BLaER1 (cell line): ENCODE measurements at regions not wholly inside any gene's neighbourhood (a gene's known extent, or its start where the extent isn't known, plus 50 kb on each side); places are given as distances from the start of the nearest gene placed in this dataset.
A peak's percentile ranks its signal among the peaks of the same experiment; 100 is the strongest.

Source experiments
- H3K27ac ChIP-seq: shearing (Covaris generic); formaldehyde crosslinking; 2 replicates; pipeline ENCODE4 v1.8.1; 2022
- H3K27me3 ChIP-seq: shearing (Covaris generic); formaldehyde crosslinking; 2 replicates; pipeline ENCODE4 v1.8.1; 2022
- H3K36me3 ChIP-seq: shearing (Covaris generic); formaldehyde crosslinking; 2 replicates; pipeline ENCODE4 v1.8.1; 2022
- H3K4me1 ChIP-seq: shearing (Covaris generic); formaldehyde crosslinking; 2 replicates; pipeline ENCODE4 v1.8.1; 2022
- H3K4me2 ChIP-seq: shearing (Covaris generic); formaldehyde crosslinking; 2 replicates; pipeline ENCODE4 v1.8.1; 2022
- H3K4me3 ChIP-seq: shearing (Covaris generic); formaldehyde crosslinking; 2 replicates; pipeline ENCODE4 v1.8.1; 2022
- H3K9ac ChIP-seq: shearing (Covaris generic); formaldehyde crosslinking; 2 replicates; pipeline ENCODE4 v1.8.1; 2022
- H3K9me3 ChIP-seq: shearing (Covaris generic); formaldehyde crosslinking; 2 replicates; pipeline ENCODE4 v1.8.1; 2022
- H4K20me1 ChIP-seq: shearing (Covaris generic); formaldehyde crosslinking; 2 replicates; pipeline ENCODE4 v1.8.1; 2022
- Cebpa-rat ChIP-seq: shearing (Covaris generic); IDR thresholded peaks from 2 replicates; pipeline ENCODE4 v1.8.1; 2022

DNA sequence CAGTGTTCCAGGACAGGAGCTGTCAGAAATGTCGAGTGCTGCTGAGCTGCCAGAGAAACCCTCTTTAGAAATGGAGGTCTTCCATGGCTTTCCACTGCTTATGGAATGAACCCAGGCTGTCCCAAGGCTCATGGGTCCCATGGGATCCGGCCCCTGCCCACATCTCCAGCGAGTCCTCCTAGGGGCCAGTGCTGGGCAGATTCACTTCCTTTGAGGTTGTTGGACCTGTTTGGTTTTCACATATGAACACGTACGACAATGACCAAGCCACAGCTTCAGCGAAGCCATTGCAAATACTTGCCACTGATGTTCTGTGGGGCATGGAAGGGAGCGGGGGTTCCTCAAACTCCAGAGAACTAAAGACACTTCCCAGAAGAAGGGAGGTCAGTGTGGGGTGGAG is 483.3 kb downstream of the TBC1D22A start:
- no peak for TF ChIP-seq Cebpa-rat
- no peak overlapping the region for H3K4me3 ChIP-seq
- peaks cover 5% of the 10 kb centered on the region for H3K9me3 ChIP-seq
- H3K9ac ChIP-seq, result no peak overlapping the region
- H3K4me1 ChIP-seq, result peaks cover 9% of the 10 kb centered on the region; the same call in 1 of the 2 replicates
- no peak overlapping the region for H3K4me2 ChIP-seq
- H3K36me3 ChIP-seq, result no peaks in the 10 kb centered on the region
- no peaks in the 10 kb centered on the region for H3K27me3 ChIP-seq
- no peak overlapping the region for H3K27ac ChIP-seq
- no peaks in the 10 kb centered on the region for H4K20me1 ChIP-seq

DNA sequence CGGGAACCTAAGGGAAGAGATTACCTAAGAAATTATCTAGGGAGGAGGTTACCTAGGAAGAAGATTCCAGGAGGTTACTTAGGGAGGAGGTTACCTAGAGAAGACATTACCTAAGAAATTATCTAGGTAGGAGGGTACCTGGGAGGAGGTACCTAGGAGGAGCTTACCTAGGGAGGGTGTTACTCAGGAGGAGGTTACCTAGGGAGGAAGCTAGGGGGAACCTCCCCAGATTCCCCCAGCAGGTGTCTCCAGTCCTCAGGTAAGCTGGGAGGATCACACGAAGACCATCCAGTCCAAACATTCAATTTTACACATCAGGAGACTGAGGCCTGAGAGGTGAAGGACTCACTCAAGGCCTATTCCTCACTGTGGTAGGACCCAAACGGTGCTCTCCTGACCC is 482.8 kb downstream of the TBC1D22A start:
- no peaks in the 10 kb centered on the region for H3K36me3 ChIP-seq
- H3K9ac ChIP-seq, result no peak overlapping the region
- no peak overlapping the region for H3K27ac ChIP-seq
- H3K4me3 ChIP-seq, result no peak overlapping the region
- no peak overlapping the region for H3K4me2 ChIP-seq
- peaks cover 5% of the 10 kb centered on the region for H3K9me3 ChIP-seq
- H3K27me3 ChIP-seq, result no peaks in the 10 kb centered on the region
- peaks cover 6% of the 10 kb centered on the region for H3K4me1 ChIP-seq
- H4K20me1 ChIP-seq, result no peaks in the 10 kb centered on the region
- no peak for TF ChIP-seq Cebpa-rat

- H3K36me3 ChIP-seq, result no peaks in the 10 kb centered on the region
- peaks cover 10% of the 10 kb centered on the region for H3K4me1 ChIP-seq
- H3K9me3 ChIP-seq, result peaks cover 8% of the 10 kb centered on the region
- TF ChIP-seq Cebpa-rat, result no peak
- no peaks in the 10 kb centered on the region for H4K20me1 ChIP-seq
- no peaks in the 10 kb centered on the region for H3K27me3 ChIP-seq
- no peak overlapping the region for H3K9ac ChIP-seq
- H3K4me2 ChIP-seq, result peak overlapping the region; percentile 66
- H3K27ac ChIP-seq, result no peak overlapping the region
- no peak overlapping the region for H3K4me3 ChIP-seq
Measured at GRCh38 chr22:47240116-47240515, 477.7 kb downstream of the TBC1D22A start.

- TF ChIP-seq Cebpa-rat, result no peak
Measured at GRCh38 chr22:47239474-47239860, 477.0 kb downstream of the TBC1D22A start.

GRCh38 chr22:47238690-47239473 is 476.4 kb downstream of the TBC1D22A start:
- TF ChIP-seq Cebpa-rat, result no peak
- H3K4me1 ChIP-seq, result peaks cover 10% of the 10 kb centered on the region
- no peaks in the 10 kb centered on the region for H4K20me1 ChIP-seq
- peaks cover 20% of the 10 kb centered on the region for H3K9me3 ChIP-seq
- H3K4me2 ChIP-seq, result no peak overlapping the region
- no peak overlapping the region for H3K4me3 ChIP-seq
- H3K9ac ChIP-seq, result no peak overlapping the region
- 0 out of 2 replicates have a peak, but pooled peaks cover under 1% of the 10 kb centered on the region for H3K36me3 ChIP-seq
- H3K27me3 ChIP-seq, result no peaks in the 10 kb centered on the region
- no peak overlapping the region for H3K27ac ChIP-seq

More at GRCh38 chr22:47239474-47239860, 477.0 kb downstream of the TBC1D22A start:
- Histone ChIP-seq H3K9me3 (peaks cover 14% of the 10 kb centered on the region), H3K27me3 (no peaks in the 10 kb centered on the region), H3K9ac (no peak overlapping the region), H4K20me1 (no peaks in the 10 kb centered on the region), H3K4me2 (peak overlapping the region; percentile 66; the same call in 1 of the 2 replicates), H3K27ac (no peak overlapping the region), H3K36me3 (no peaks in the 10 kb centered on the region), H3K4me3 (no peak overlapping the region), H3K4me1 (peaks cover 10% of the 10 kb centered on the region)

DNA sequence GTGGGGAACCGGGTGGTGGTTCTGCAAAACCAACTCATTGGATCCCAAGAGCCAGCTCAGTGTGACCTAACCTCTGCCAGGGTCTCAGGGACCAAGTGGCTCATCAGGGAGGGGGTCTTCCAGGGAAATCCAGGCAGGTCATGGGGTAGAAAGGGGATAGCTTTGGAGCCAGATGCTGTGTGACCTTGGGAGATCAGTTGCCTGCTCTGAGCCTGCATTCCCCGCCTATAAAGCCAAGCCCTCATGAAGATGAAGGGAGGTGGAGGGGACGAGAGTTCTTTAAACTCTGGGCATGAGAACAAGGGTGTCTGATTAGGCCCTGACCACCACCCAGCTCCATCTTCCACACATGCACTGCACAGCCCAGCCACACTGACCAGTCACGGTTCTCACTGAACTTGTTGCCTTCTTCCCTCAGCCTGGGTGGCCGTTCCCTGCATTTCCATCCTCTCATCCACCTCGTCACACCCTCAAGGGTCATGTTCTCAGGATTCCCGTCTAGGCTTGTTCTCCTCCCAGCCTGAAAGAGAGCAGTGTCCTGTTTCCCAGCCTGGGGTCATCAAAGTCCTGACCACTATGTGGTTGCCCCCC is 475.5 kb downstream of the TBC1D22A start:
- H3K27ac ChIP-seq, result no peak overlapping the region
- H3K27me3 ChIP-seq, result no peaks in the 10 kb centered on the region
- H3K9me3 ChIP-seq, result peaks cover 25% of the 10 kb centered on the region
- H4K20me1 ChIP-seq, result no peaks in the 10 kb centered on the region
- H3K4me3 ChIP-seq, result no peak overlapping the region
- peaks cover 10% of the 10 kb centered on the region for H3K4me1 ChIP-seq
- 0 out of 2 replicates have a peak, but pooled peaks cover 3% of the 10 kb centered on the region for H3K36me3 ChIP-seq
- H3K4me2 ChIP-seq, result no peak overlapping the region
- no peak overlapping the region for H3K9ac ChIP-seq
- TF ChIP-seq Cebpa-rat, result no peak

DNA sequence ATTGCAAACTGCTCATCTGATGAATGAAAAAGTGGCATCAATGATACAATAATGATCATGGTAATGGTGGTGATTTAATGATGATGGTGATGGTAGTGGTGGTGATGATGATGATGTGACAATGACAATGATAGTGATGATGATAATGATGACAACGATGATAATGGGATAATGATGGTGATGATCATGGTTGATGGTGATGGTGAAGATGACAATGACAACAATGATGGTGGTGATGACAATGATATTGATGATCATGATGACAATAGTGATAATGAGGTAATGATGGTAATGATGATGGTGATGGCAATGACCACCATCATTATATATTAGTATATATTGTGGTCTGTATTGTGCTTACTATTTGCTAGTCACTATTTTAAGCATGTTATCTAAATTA is 474.3 kb downstream of the TBC1D22A start:
- Histone ChIP-seq H3K27ac (no peak overlapping the region), H3K4me2 (no peak overlapping the region), H3K4me3 (no peak overlapping the region), H3K9ac (no peak overlapping the region), H3K36me3 (0 out of 2 replicates have a peak, but pooled peaks cover 3% of the 10 kb centered on the region), H3K27me3 (no peaks in the 10 kb centered on the region), H3K9me3 (peaks cover 37% of the 10 kb centered on the region), H4K20me1 (no peaks in the 10 kb centered on the region), H3K4me1 (peaks cover 10% of the 10 kb centered on the region)
- TF ChIP-seq Cebpa-rat, result no peak

DNA sequence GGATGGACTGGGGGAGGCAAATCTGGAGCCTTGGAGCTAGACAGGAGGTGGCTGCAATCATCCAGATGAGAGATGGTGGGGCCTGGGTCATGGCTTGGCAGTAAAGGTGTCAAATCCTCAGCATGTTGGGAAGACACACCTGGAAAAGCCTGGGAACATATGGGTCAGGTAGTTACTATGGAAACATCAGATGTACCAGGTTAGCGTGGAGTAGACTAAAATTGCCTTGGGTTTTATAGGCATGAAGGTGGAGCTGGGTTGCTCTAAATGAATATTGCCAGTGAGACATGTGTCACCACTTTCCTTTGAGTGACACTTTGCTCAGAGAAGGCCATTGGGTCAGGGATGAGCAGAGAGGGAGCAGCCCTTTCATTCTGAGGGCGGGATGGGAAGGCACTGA is 473.7 kb downstream of the TBC1D22A start:
- H3K27ac ChIP-seq, result no peak overlapping the region
- peaks cover 10% of the 10 kb centered on the region for H3K4me1 ChIP-seq
- no peaks in the 10 kb centered on the region for H3K27me3 ChIP-seq

DNA sequence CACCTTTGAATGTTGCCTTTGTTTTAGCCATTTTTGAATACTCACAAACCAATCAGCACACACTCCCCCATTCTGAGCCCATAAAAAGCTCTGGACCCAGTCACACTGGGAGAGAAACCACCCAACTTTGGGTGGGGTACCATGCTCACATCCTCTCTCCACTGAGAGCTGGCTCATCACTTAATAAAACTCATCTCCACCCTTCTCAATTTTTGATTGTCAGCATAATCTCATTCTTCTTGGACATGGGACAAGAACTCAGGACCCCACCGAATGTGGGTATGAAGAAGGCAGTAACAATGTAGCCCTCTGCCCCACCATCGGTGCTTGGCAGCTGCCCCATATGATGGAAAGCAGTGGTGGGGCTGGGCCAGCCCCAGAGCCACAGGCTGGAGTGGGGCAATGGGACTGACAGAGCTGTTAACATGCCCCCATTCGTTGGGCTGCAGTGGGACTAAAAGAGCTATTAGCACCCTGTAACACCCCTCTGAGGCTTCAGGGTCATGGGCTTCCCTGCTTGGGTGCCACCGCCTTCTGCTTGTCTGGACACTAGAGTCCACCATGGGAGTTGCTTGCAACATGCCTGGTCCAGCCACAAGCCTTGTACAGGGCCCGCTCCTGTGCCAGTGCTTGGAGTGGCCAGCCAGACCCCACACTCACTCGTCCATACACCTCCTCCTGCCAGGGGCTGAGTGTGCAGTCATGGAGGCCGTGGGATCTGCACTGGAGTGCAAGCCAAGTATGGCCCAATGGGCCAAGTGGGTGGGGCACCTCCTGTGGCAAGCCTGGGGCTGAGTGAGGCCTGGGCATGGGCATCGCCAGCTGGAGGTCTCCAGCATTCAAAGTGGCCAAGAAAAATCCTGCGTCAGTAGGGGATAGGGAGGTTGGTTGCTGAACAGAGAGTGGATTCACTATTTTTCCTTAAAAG is 471.1 kb downstream of the TBC1D22A start:
- H3K27ac ChIP-seq, result no peak overlapping the region
- TF ChIP-seq Cebpa-rat, result no peak

More for the DNA sequence above, 473.7 kb downstream of the TBC1D22A start:
- Histone ChIP-seq H3K9ac (no peak overlapping the region), H4K20me1 (no peaks in the 10 kb centered on the region), H3K9me3 (peaks cover 39% of the 10 kb centered on the region), H3K36me3 (0 out of 2 replicates have a peak, but pooled peaks cover 3% of the 10 kb centered on the region), H3K4me2 (no peak overlapping the region), H3K4me3 (no peak overlapping the region)
- no peak for TF ChIP-seq Cebpa-rat

More for the DNA sequence above, 471.1 kb downstream of the TBC1D22A start:
- Histone ChIP-seq H4K20me1 (no peaks in the 10 kb centered on the region), H3K27me3 (no peaks in the 10 kb centered on the region), H3K4me1 (no peaks in the 10 kb centered on the region), H3K4me3 (no peak overlapping the region), H3K9ac (no peak overlapping the region), H3K36me3 (0 out of 2 replicates have a peak, but pooled peaks cover 3% of the 10 kb centered on the region), H3K4me2 (no peak overlapping the region), H3K9me3 (peaks cover 39% of the 10 kb centered on the region)
